Adrenal gland (tissue), 9 donors: ENCODE measurements at regions not wholly inside any gene's neighbourhood (a gene's known extent, or its start where the extent isn't known, plus 50 kb on each side); places are given as distances from the start of the nearest gene placed in this dataset.

Source experiments
- DNase-seq, 7 donors: peaks; one replicate each; pipeline ENCODE4 v3.0.0-alpha.2; 2019 to 2020
- H3K27ac ChIP-seq, 5 donors: fragments of 200-600 bp; sonication (generic) in 4 of 5; 1 replicate in 3 of 5; 2 replicates in 2 of 5; pipeline versions ENCODE4 v1.5.1 to v1.8.0; 2016 to 2020; ENCODE audit warnings: mild to moderate bottlenecking in 1 of 5
- H3K27me3 ChIP-seq: fragments of 200-600 bp; 2 replicates; pipeline ENCODE4 v1.8.0; 2021
- H3K36me3 ChIP-seq, 2 donors: fragments of 200-600 bp; replicated peaks in 1 of 2; 1 replicate in 1 of 2; 2 replicates in 1 of 2; pipeline versions ENCODE4 v1.5.1 to v1.8.0; 2018 to 2022
- H3K4me1 ChIP-seq, 2 donors: fragments of 200-600 bp; replicated peaks in 1 of 2; 1 replicate in 1 of 2; 2 replicates in 1 of 2; pipeline versions ENCODE4 v1.5.1 to v1.8.0; 2018 to 2021
- H3K4me3 ChIP-seq, 4 donors: fragments of 200-600 bp; sonication (generic) in 3 of 4; one replicate each; pipeline ENCODE4 v1.5.1; 2016 to 2018
- H3K9me3 ChIP-seq, 3 donors: fragments of 200-600 bp; sonication (generic) in 1 of 3; replicated peaks in 1 of 3; 1 replicate in 2 of 3; 2 replicates in 1 of 3; pipeline versions ENCODE4 v1.5.1 to v1.8.0; 2016 to 2021
- POLR2A ChIP-seq, 2 donors: fragments of 450-650 bp; IDR thresholded peaks; one replicate each; pipeline ENCODE4 v1.6.1; 2017; ENCODE audit warnings: antibody characterized with exemption in 2 of 2, mild to moderate bottlenecking in 2 of 2, moderate library complexity in 1 of 2
- WGBS, 4 donors: extraction: QIAGEN DNeasy Blood & Tissue Kit in 2 of 4; methylation state at CpG; one replicate each; pipeline versions ENCODE4 v1.1.5 to v1.1.7; 2013 to 2017; 5-methylcytosine and 5-hydroxymethylcytosine counted together
- intact Hi-C, 2 donors: fragments of 100-400 bp; cut with DNase I; formaldehyde crosslinking; loops; one replicate each; pipeline versions ENCODE4 v1.14.1 to v1.15.0; 2022 to 2023
- TF ChIP-seq, protein P1 (sequence below), 6 experiments: fragments of 450-650 bp in 4 of 6; fragments of 200-600 bp in 2 of 6; sonication (generic) in 1 of 6; IDR thresholded peaks; 1 replicate in 5 of 6; 2 replicates in 1 of 6; pipeline versions ENCODE4 v1.5.1 to v1.8.0; 2016 to 2021; ENCODE audit warnings: antibody characterized with exemption in 6 of 6, mild to moderate bottlenecking in 2 of 6, moderate library complexity in 1 of 6
- donor health status: healthy with polysubstance abuse.
- donor health status: Bipolar disorder and iron deficiency.
- donor health status: DM: yes; HTN: yes; CAD: no.
- donor health status: DM: no; HTN: no; CAD: no.
- donor health status: DM: no; HTN: no; CAD: no.

DNA sequence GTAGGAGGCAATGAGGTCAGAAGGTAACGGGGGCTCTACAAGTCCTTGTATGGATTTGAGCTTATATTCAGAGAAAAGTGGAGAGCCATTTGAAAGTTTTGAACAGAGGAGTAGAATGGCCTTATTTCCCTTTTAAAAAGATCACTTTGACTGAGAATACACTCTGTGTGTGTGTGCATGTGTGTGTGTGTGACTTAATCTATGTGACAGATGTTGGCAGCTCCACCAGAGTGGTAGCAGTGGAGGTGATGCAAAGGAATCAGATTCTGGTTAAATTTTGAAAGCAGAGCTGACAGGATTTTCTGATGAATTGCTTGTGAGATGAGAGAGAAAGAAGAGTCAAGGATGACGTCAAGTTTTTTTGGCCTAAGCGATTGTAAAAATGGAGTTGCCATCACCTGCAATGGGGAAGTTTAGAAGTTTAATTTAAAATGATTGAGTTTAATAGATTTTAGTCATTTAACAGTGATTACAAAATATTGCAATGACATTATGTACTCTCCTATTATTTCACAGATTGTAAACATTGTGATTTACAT, 172.2 kb upstream of the HEY2 start:
- Histone ChIP-seq H3K27ac (no peak overlapping the region), H3K36me3 (no peaks in the 10 kb centered on the region), H3K4me3 (no peak overlapping the region), H3K4me1 (no peaks in the 10 kb centered on the region), H3K9me3 (no peaks in the 10 kb centered on the region), H3K27me3 (peaks cover 5% of the 10 kb centered on the region)
- no peak for DNase-seq
- TF ChIP-seq, protein P1, sequence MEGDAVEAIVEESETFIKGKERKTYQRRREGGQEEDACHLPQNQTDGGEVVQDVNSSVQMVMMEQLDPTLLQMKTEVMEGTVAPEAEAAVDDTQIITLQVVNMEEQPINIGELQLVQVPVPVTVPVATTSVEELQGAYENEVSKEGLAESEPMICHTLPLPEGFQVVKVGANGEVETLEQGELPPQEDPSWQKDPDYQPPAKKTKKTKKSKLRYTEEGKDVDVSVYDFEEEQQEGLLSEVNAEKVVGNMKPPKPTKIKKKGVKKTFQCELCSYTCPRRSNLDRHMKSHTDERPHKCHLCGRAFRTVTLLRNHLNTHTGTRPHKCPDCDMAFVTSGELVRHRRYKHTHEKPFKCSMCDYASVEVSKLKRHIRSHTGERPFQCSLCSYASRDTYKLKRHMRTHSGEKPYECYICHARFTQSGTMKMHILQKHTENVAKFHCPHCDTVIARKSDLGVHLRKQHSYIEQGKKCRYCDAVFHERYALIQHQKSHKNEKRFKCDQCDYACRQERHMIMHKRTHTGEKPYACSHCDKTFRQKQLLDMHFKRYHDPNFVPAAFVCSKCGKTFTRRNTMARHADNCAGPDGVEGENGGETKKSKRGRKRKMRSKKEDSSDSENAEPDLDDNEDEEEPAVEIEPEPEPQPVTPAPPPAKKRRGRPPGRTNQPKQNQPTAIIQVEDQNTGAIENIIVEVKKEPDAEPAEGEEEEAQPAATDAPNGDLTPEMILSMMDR (IDR thresholded peaks at IDR 0.05) = no peak
- TF ChIP-seq POLR2A (IDR thresholded peaks at IDR 0.05) = no peak
- 86 to 96% (median 90%) methylated on average over 3 of the region's 3 CpGs for WGBS, 4 donors
- intact Hi-C loops = no loop called here

DNA sequence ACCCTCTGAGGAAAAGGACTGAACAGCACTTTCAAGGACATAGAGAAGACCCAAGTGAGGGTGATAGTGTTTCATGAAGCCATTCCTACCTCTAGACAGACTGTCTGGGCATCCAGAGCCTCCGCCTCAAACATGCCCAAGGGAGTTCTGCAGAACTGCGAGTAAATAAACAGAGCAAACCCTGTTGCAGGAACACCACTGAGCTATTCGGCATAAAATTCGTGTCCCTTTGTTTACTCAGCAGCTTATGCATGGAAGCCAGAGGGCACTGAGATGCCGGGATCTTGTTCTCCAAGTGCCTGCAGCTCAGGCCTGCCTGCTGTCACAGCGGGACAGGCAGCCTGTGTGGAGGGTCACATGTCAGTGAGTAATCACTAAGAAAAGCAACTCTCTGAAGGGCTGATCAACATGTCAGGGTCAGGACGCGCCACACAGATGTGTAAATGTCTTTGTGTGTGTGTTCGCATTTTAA, 164.9 kb upstream of the HEY2 start:
- Histone ChIP-seq H3K27me3 (no peaks in the 10 kb centered on the region), H3K4me3 (no peak overlapping the region), H3K4me1 (peaks cover 0 to 3% of the 10 kb centered on the region in 2 donors), H3K27ac (no peak overlapping the region), H3K36me3 (no peaks in the 10 kb centered on the region), H3K9me3 (no peaks in the 10 kb centered on the region)
- peak in 6 of 7 donors; percentile 20 to 71 (median 37) for DNase-seq
- TF ChIP-seq, protein P1 (IDR thresholded peaks at IDR 0.05) = no peak
- no peak for TF ChIP-seq POLR2A (IDR thresholded peaks at IDR 0.05)
- intact Hi-C loops = no loop called here
- 21 to 45% (median 33%) methylated on average over 5 to 9 of the region's 9 CpGs for WGBS, 4 donors

DNA sequence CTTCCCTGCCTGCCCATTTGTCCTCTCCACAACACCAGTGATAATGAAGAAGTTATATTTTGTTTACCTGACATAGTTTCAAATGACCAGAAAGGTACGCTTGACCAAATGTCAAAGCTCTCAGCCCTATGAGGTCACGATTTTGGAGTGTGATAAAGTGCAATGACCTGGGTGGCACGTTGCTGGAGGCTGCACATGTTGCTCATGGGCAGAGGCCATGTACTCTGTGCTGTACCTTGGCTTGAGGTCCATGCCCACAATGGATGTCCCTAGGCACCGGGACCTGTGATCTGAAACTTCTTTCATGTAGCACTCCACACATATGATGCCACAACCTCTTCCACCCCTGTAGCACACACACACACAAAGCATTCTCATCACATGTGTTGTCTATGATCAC, 164.0 kb upstream of the HEY2 start:
- no peak overlapping the region for H3K4me3 ChIP-seq
- 79 to 84% (median 82%) methylated on average over 4 of the region's 4 CpGs for WGBS, 4 donors
- no peak for DNase-seq
- H3K9me3 ChIP-seq = no peaks in the 10 kb centered on the region
- H3K27me3 ChIP-seq = no peaks in the 10 kb centered on the region
- no peaks in the 10 kb centered on the region for H3K36me3 ChIP-seq
- TF ChIP-seq, protein P1 (IDR thresholded peaks at IDR 0.05) = no peak
- TF ChIP-seq POLR2A (IDR thresholded peaks at IDR 0.05) = no peak
- intact Hi-C loops = no loop called here
- H3K27ac ChIP-seq = no peak overlapping the region
- H3K4me1 ChIP-seq = peaks cover 0 to 3% of the 10 kb centered on the region in 2 donors

DNA sequence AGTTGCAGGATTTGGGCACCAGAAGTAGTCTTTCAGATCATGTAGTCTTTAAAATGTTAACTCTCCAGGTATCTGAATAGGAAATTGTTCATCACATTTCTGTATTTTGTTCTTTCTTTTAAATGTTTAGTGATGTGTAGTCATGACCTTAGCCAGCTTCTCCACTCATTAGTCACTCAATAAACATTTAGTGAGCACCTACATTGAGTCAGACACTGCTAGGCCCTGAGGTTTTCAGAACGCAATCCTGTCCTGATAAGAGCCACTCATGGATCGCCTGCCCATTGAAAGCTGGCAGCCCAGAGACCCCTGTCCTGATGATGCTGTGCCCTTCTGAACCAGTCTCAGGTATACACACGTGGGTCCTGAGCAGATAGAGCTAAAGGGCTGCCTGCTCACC, 163.4 kb upstream of the HEY2 start:
- intact Hi-C loops = no loop called here

More for the DNA sequence above, 163.4 kb upstream of the HEY2 start:
- DNase-seq = no peak
- 68 to 89% (median 71%) methylated on average over 3 of the region's 3 CpGs for WGBS, 4 donors
- H3K4me3 ChIP-seq = no peak overlapping the region
- TF ChIP-seq POLR2A (IDR thresholded peaks at IDR 0.05) = no peak
- TF ChIP-seq, protein P1 (IDR thresholded peaks at IDR 0.05) = no peak
- H3K36me3 ChIP-seq = no peaks in the 10 kb centered on the region
- no peaks in the 10 kb centered on the region for H3K27me3 ChIP-seq
- H3K27ac ChIP-seq = no peak overlapping the region
- H3K4me1 ChIP-seq = peaks cover 0 to 3% of the 10 kb centered on the region in 2 donors
- no peaks in the 10 kb centered on the region for H3K9me3 ChIP-seq
